Adrenal gland (tissue), 9 donors: ENCODE measurements at regions not wholly inside any gene's neighbourhood (a gene's known extent, or its start where the extent isn't known, plus 50 kb on each side); places are given as distances from the start of the nearest gene placed in this dataset.
"Not testable (repeated sequence)": the region's sequence is repeated elsewhere in the genome, so short reads cannot be mapped to it uniquely, and the experiment has no call there.

Source experiments
- DNase-seq, 7 donors: peaks; one replicate each; pipeline ENCODE4 v3.0.0-alpha.2; 2019 to 2020
- H3K27ac ChIP-seq, 5 donors: fragments of 200-600 bp; sonication (generic) in 4 of 5; 1 replicate in 3 of 5; 2 replicates in 2 of 5; pipeline versions ENCODE4 v1.5.1 to v1.8.0; 2016 to 2020; ENCODE audit warnings: mild to moderate bottlenecking in 1 of 5
- H3K27me3 ChIP-seq: fragments of 200-600 bp; 2 replicates; pipeline ENCODE4 v1.8.0; 2021
- H3K36me3 ChIP-seq, 2 donors: fragments of 200-600 bp; replicated peaks in 1 of 2; 1 replicate in 1 of 2; 2 replicates in 1 of 2; pipeline versions ENCODE4 v1.5.1 to v1.8.0; 2018 to 2022
- H3K4me1 ChIP-seq, 2 donors: fragments of 200-600 bp; replicated peaks in 1 of 2; 1 replicate in 1 of 2; 2 replicates in 1 of 2; pipeline versions ENCODE4 v1.5.1 to v1.8.0; 2018 to 2021
- H3K4me3 ChIP-seq, 4 donors: fragments of 200-600 bp; sonication (generic) in 3 of 4; one replicate each; pipeline ENCODE4 v1.5.1; 2016 to 2018
- H3K9me3 ChIP-seq, 3 donors: fragments of 200-600 bp; sonication (generic) in 1 of 3; replicated peaks in 1 of 3; 1 replicate in 2 of 3; 2 replicates in 1 of 3; pipeline versions ENCODE4 v1.5.1 to v1.8.0; 2016 to 2021
- CTCF ChIP-seq, 6 experiments: fragments of 450-650 bp in 4 of 6; fragments of 200-600 bp in 2 of 6; sonication (generic) in 1 of 6; IDR thresholded peaks; 1 replicate in 5 of 6; 2 replicates in 1 of 6; pipeline versions ENCODE4 v1.5.1 to v1.8.0; 2016 to 2021; ENCODE audit warnings: antibody characterized with exemption in 6 of 6, mild to moderate bottlenecking in 2 of 6, moderate library complexity in 1 of 6
- POLR2A ChIP-seq, 2 donors: fragments of 450-650 bp; IDR thresholded peaks; one replicate each; pipeline ENCODE4 v1.6.1; 2017; ENCODE audit warnings: antibody characterized with exemption in 2 of 2, mild to moderate bottlenecking in 2 of 2, moderate library complexity in 1 of 2
- WGBS, 4 donors: extraction: QIAGEN DNeasy Blood & Tissue Kit in 2 of 4; methylation state at CpG; one replicate each; pipeline versions ENCODE4 v1.1.5 to v1.1.7; 2013 to 2017; 5-methylcytosine and 5-hydroxymethylcytosine counted together
- intact Hi-C, 2 donors: fragments of 100-400 bp; cut with DNase I; formaldehyde crosslinking; loops; one replicate each; pipeline versions ENCODE4 v1.14.1 to v1.15.0; 2022 to 2023
- donor health status: healthy with polysubstance abuse.
- donor health status: Bipolar disorder and iron deficiency.
- donor health status: DM: yes; HTN: yes; CAD: no.
- donor health status: DM: no; HTN: no; CAD: no.
- donor health status: DM: no; HTN: no; CAD: no.

DNA sequence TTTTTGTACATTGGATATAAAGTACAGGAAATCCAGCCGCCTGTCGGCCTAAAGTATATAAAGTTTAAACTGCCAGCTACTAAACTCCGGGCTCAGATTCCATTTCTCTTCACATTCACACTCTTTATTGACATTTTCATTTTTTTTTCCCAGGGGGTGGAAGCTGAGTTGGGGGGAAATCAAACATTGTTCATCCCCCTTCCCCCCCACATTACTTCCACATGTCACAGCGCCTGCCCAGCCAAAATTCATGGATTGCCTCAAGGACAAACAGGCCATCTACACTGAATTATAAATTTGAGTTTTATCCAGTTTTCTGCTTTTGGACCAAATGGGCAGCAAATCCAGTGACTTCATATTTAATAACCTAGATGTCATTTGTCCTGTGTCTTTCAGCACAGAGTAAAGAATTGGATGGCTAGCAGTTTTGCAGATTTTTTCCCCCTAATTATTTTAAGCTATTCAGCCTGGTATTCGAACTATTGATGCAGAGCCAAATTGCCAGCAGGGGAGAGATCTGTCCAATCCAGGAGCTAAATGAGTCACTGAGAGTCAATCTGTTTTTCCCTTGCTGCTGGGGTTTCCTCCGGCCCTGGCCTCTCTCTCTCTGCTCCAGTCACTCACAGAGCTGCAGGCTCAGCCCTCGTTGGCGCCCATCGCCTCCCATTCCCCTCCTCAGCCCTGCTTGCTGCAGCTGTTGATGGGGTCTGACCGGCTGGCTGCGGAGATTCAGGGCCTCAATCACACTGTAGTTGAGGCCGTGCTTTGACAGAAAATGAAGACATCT is 98.0 kb downstream of the LMO4 start:
- WGBS, 4 donors: 78 to 82% (median 81%) methylated on average over 12 of the region's 12 CpGs
- H3K9me3 ChIP-seq: no peaks in the 10 kb centered on the region
- TF ChIP-seq POLR2A (IDR thresholded peaks at IDR 0.05) (no peak), CTCF (IDR thresholded peaks at IDR 0.05) (no peak)
- H3K27ac ChIP-seq: no peak overlapping the region
- no peaks in the 10 kb centered on the region for H3K36me3 ChIP-seq
- DNase-seq: no peak
- no peaks in the 10 kb centered on the region for H3K4me1 ChIP-seq
- no peak overlapping the region for H3K4me3 ChIP-seq
- intact Hi-C loops: no loop called here
- no peaks in the 10 kb centered on the region for H3K27me3 ChIP-seq

- DNase-seq: no peak
Measured at GRCh38 chr1:87428367-87428766, 99.7 kb downstream of the LMO4 start.

GRCh38 chr1:87428883-87429282 is 100.2 kb downstream of the LMO4 start:
- TF ChIP-seq POLR2A (IDR thresholded peaks at IDR 0.05): no peak
- TF ChIP-seq CTCF (IDR thresholded peaks at IDR 0.05): no peak
- WGBS, 4 donors: 81 to 84% (median 83%) methylated on average over 8 of the region's 8 CpGs
- Histone ChIP-seq H3K4me1 (no peaks in the 10 kb centered on the region), H3K36me3 (no peaks in the 10 kb centered on the region), H3K27me3 (no peaks in the 10 kb centered on the region), H3K27ac (no peak overlapping the region), H3K4me3 (no peak overlapping the region), H3K9me3 (no peaks in the 10 kb centered on the region)
- intact Hi-C loops: no loop called here
- DNase-seq: no peak

More at GRCh38 chr1:87428367-87428766, 99.7 kb downstream of the LMO4 start:
- Histone ChIP-seq H3K4me3 (no peak overlapping the region), H3K36me3 (no peaks in the 10 kb centered on the region), H3K9me3 (no peaks in the 10 kb centered on the region), H3K27me3 (no peaks in the 10 kb centered on the region), H3K27ac (no peak overlapping the region), H3K4me1 (no peaks in the 10 kb centered on the region)
- 64 to 83% (median 74%) methylated on average over 3 of the region's 3 CpGs for WGBS, 4 donors
- TF ChIP-seq POLR2A (IDR thresholded peaks at IDR 0.05) (no peak), CTCF (IDR thresholded peaks at IDR 0.05) (no peak)
- intact Hi-C loops: no loop called here

DNA sequence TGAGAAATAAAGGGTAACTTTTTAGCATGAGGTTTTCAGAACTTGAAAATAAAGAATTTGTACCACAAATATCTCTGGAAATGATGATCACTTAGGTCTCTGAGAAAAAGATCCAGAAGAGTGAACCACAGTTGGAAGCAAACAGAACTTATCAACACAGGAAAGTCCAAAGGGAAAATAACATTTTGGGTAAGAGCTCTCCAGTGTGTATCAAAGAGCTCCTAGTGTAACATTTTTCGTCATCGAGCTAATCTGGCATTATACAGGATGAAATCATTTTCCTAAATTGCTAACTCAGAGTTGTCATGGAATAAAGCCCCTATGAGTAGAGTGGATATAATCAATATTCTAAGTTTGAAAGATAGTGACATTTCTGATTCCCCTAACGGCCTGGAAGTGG is 104.0 kb downstream of the LMO4 start:
- Histone ChIP-seq H3K4me3 (no peak overlapping the region), H3K4me1 (no peaks in the 10 kb centered on the region), H3K27me3 (no peaks in the 10 kb centered on the region), H3K36me3 (no peaks in the 10 kb centered on the region), H3K9me3 (no peaks in the 10 kb centered on the region), H3K27ac (no peak overlapping the region)
- TF ChIP-seq POLR2A (IDR thresholded peaks at IDR 0.05) (no peak), CTCF (IDR thresholded peaks at IDR 0.05) (no peak)
- intact Hi-C loops: no loop called here
- WGBS, 4 donors: 48 to 67% (median 65%) methylated on average over 3 of the region's 3 CpGs
- DNase-seq: no peak

DNA sequence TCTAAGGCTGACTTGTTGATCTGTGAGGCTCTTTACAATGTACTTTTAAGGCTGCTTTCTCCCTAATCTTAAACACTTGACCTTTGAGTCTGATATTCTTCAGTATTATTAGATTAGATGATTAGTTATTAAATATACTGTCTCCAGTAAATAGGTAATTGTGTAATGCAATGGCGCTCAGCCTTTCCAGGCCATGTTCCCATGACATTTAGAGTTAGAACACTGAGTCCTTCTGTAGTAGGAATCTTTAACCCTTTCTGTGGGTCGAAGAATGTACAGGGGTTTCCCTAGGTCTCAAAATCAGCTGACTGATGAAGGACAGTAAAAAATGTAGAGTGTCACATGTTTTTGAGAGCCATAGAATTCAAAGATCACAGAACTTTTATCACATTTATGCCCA is 104.4 kb downstream of the LMO4 start:
- H3K27ac ChIP-seq, H3K36me3 ChIP-seq, H3K4me3 ChIP-seq, H3K9me3 ChIP-seq, intact Hi-C loops, DNase-seq, H3K27me3 ChIP-seq, H3K4me1 ChIP-seq: not testable (repeated sequence)
- 29 to 57% (median 45%) methylated on average over 2 of the region's 2 CpGs for WGBS, 4 donors
